ENCODE measurements at regions not wholly inside any gene's neighbourhood (a gene's known extent, or its start where the extent isn't known, plus 50 kb on each side); places are given as distances from the start of the nearest gene placed in this dataset.

GRCh38 chr2:136253288-136254004, 135.5 kb upstream of the CXCR4 start (continued):
- TF ChIP-seq MLLT1 (IDR thresholded peaks at IDR 0.05): no peak
- no peak for TF ChIP-seq BRCA1 (IDR thresholded peaks at IDR 0.05; ENCODE audit: low read depth, low read length)
- TF ChIP-seq, protein P1, sequence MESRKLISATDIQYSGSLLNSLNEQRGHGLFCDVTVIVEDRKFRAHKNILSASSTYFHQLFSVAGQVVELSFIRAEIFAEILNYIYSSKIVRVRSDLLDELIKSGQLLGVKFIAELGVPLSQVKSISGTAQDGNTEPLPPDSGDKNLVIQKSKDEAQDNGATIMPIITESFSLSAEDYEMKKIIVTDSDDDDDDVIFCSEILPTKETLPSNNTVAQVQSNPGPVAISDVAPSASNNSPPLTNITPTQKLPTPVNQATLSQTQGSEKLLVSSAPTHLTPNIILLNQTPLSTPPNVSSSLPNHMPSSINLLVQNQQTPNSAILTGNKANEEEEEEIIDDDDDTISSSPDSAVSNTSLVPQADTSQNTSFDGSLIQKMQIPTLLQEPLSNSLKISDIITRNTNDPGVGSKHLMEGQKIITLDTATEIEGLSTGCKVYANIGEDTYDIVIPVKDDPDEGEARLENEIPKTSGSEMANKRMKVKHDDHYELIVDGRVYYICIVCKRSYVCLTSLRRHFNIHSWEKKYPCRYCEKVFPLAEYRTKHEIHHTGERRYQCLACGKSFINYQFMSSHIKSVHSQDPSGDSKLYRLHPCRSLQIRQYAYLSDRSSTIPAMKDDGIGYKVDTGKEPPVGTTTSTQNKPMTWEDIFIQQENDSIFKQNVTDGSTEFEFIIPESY (IDR thresholded peaks at IDR 0.05): no peak
- no peak for TF ChIP-seq MYB (IDR thresholded peaks at IDR 0.05; ENCODE audit: borderline replicate concordance, low read depth, low read length)
- no peak for TF ChIP-seq RCOR1 (conservative IDR thresholded peaks at IDR 0.05; ENCODE audit: low read depth, low read length)
- TF ChIP-seq, protein P2, sequence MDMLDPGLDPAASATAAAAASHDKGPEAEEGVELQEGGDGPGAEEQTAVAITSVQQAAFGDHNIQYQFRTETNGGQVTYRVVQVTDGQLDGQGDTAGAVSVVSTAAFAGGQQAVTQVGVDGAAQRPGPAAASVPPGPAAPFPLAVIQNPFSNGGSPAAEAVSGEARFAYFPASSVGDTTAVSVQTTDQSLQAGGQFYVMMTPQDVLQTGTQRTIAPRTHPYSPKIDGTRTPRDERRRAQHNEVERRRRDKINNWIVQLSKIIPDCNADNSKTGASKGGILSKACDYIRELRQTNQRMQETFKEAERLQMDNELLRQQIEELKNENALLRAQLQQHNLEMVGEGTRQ (IDR thresholded peaks at IDR 0.05; ENCODE audit: borderline replicate concordance, low read depth, low read length): peak; percentile 23; the same call in 1 of the 2 replicates
- no peak for TF ChIP-seq SUPT20H (IDR thresholded peaks at IDR 0.05; ENCODE audit: borderline replicate concordance, control insufficient read depth, low read depth, low read length)
- no peak for TF ChIP-seq MEF2A (IDR thresholded peaks at IDR 0.05; ENCODE audit: insufficient read depth, low read depth, low read length)
- TF ChIP-seq PML (IDR thresholded peaks at IDR 0.05; ENCODE audit: low read length): no peak
- TF ChIP-seq ZNF384 (IDR thresholded peaks at IDR 0.05; ENCODE audit: borderline replicate concordance, low read depth, low read length): no peak
- TF ChIP-seq FOXK2 (IDR thresholded peaks at IDR 0.05): no peak
- no peak for TF ChIP-seq ZNF217 (IDR thresholded peaks at IDR 0.05)
- no peak for TF ChIP-seq PKNOX1 (IDR thresholded peaks at IDR 0.05)
- TF ChIP-seq SREBF2 (IDR thresholded peaks at IDR 0.05; ENCODE audit: low read length): no peak
- TF ChIP-seq, protein P3, sequence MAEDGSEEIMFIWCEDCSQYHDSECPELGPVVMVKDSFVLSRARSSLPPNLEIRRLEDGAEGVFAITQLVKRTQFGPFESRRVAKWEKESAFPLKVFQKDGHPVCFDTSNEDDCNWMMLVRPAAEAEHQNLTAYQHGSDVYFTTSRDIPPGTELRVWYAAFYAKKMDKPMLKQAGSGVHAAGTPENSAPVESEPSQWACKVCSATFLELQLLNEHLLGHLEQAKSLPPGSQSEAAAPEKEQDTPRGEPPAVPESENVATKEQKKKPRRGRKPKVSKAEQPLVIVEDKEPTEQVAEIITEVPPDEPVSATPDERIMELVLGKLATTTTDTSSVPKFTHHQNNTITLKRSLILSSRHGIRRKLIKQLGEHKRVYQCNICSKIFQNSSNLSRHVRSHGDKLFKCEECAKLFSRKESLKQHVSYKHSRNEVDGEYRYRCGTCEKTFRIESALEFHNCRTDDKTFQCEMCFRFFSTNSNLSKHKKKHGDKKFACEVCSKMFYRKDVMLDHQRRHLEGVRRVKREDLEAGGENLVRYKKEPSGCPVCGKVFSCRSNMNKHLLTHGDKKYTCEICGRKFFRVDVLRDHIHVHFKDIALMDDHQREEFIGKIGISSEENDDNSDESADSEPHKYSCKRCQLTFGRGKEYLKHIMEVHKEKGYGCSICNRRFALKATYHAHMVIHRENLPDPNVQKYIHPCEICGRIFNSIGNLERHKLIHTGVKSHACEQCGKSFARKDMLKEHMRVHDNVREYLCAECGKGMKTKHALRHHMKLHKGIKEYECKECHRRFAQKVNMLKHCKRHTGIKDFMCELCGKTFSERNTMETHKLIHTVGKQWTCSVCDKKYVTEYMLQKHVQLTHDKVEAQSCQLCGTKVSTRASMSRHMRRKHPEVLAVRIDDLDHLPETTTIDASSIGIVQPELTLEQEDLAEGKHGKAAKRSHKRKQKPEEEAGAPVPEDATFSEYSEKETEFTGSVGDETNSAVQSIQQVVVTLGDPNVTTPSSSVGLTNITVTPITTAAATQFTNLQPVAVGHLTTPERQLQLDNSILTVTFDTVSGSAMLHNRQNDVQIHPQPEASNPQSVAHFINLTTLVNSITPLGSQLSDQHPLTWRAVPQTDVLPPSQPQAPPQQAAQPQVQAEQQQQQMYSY (CRISPR knock-in tag; IDR thresholded peaks at IDR 0.05): no peak
- no peak for TF ChIP-seq POLR2AphosphoS2 (IDR thresholded peaks at IDR 0.05; ENCODE audit: low read depth, low read length)
- TF ChIP-seq ZBED1 (IDR thresholded peaks at IDR 0.05; ENCODE audit: borderline replicate concordance): no peak
- no peak for TF ChIP-seq SMAD5 (IDR thresholded peaks at IDR 0.05; ENCODE audit: low read depth)
- no peak for TF ChIP-seq NFXL1 (IDR thresholded peaks at IDR 0.05; ENCODE audit: borderline replicate concordance)
- 0 out of 4 replicates have a peak, but pooled peaks of 1 of the 2 experiments have one; percentile 33 for TF ChIP-seq ETV6 (conservative IDR thresholded peaks at IDR 0.05 in 1 of 2, IDR thresholded peaks at IDR 0.05 in 1 of 2; ENCODE audit: borderline replicate concordance in 1 of 2, low read depth in 1 of 2)
- no peak for TF ChIP-seq CREM (IDR thresholded peaks at IDR 0.05; ENCODE audit: low read depth)
- no peak for TF ChIP-seq JUNB (IDR thresholded peaks at IDR 0.05)

Measured in GM12878 (cell line).